GM12891 (cell line): ENCODE measurements at regions not wholly inside any gene's neighbourhood (a gene's known extent, or its start where the extent isn't known, plus 50 kb on each side); places are given as distances from the start of the nearest gene placed in this dataset.
A peak's percentile ranks its signal among the peaks of the same experiment; 100 is the strongest.

Source experiments
- DNase-seq: peaks from one replicate; pipeline ENCODE4 v3.0.0; 2011; ENCODE audit warnings: low spot score; ENCODE audit not compliant: insufficient read length
- FAIRE-seq: peaks from 2 replicates; lab custom pipeline; 2011; peaks lifted over from hg19 to GRCh38; lab: Jason Lieb, UNC
- PAX5 ChIP-seq: IDR thresholded peaks from 2 replicates; pipeline ENCODE4 v1.6.1; 2011; ENCODE audit warnings: low read length, moderate library complexity, mild to moderate bottlenecking; ENCODE audit not compliant: insufficient read depth, severe bottlenecking
- POLR2A ChIP-seq: IDR thresholded peaks from 2 replicates; pipeline ENCODE4 v1.6.1; 2011; ENCODE audit warnings: low read depth, low read length, control low read depth
- POLR2AphosphoS5 ChIP-seq: IDR thresholded peaks from 2 replicates; pipeline ENCODE4 v1.6.1; 2011; ENCODE audit warnings: low read depth, low read length, control low read depth
- POU2F2 ChIP-seq: IDR thresholded peaks from 2 replicates; pipeline ENCODE4 v1.6.1; 2011; ENCODE audit warnings: low read depth, mild to moderate bottlenecking, control low read depth, low read length, moderate library complexity
- SPI1 ChIP-seq: IDR thresholded peaks from 2 replicates; pipeline ENCODE4 v1.6.1; 2011; ENCODE audit warnings: low read depth, low read length, control low read depth
- TAF1 ChIP-seq: IDR thresholded peaks from 2 replicates; pipeline ENCODE4 v1.6.1; 2011; ENCODE audit warnings: low read depth, low read length, control low read depth

GRCh38 chr7:41472427-41473125, 230.3 kb downstream of the INHBA start:
- DNase-seq: no peak
- TF ChIP-seq POU2F2: no peak
- TF ChIP-seq POLR2AphosphoS5: no peak
- TF ChIP-seq TAF1: no peak
- no peak for TF ChIP-seq POLR2A
- TF ChIP-seq PAX5: no peak
- TF ChIP-seq SPI1: no peak
- FAIRE-seq: no peak

GRCh38 chr7:41470081-41470480, 232.8 kb downstream of the INHBA start:
- DNase-seq (no peak), FAIRE-seq (no peak)
- TF ChIP-seq SPI1 (no peak), TAF1 (no peak), POU2F2 (no peak), PAX5 (no peak), POLR2AphosphoS5 (no peak)

GRCh38 chr7:41467596-41467995, 235.3 kb downstream of the INHBA start:
- no peak for TF ChIP-seq POU2F2
- TF ChIP-seq POLR2A: no peak
- FAIRE-seq: no peak
- DNase-seq: no peak

GRCh38 chr7:41466760-41467384, 236.0 kb downstream of the INHBA start:
- DNase-seq: no peak
- no peak for FAIRE-seq
- TF ChIP-seq POU2F2 (no peak), SPI1 (peak; percentile 34)

GRCh38 chr7:41465571-41465970, 237.3 kb downstream of the INHBA start:
- TF ChIP-seq POLR2A (no peak), POLR2AphosphoS5 (no peak), SPI1 (no peak), TAF1 (no peak)
- DNase-seq (no peak), FAIRE-seq (no peak)

GRCh38 chr7:41463770-41464470, 239.0 kb downstream of the INHBA start:
- no peak for TF ChIP-seq POLR2AphosphoS5
- FAIRE-seq: no peak

GRCh38 chr7:41459623-41460261, 243.1 kb downstream of the INHBA start:
- DNase-seq: no peak
- no peak for FAIRE-seq
- TF ChIP-seq SPI1 (no peak), PAX5 (no peak), POU2F2 (no peak), TAF1 (no peak), POLR2A (no peak), POLR2AphosphoS5 (no peak)

More at GRCh38 chr7:41463770-41464470, 239.0 kb downstream of the INHBA start:
- DNase-seq: no peak

- no peak for FAIRE-seq
- TF ChIP-seq SPI1 (no peak), PAX5 (no peak), POLR2AphosphoS5 (no peak), POLR2A (no peak), POU2F2 (no peak), TAF1 (no peak)
These were observed 243.7 kb downstream of the INHBA start for GRCh38 chr7:41459183-41459582.

GRCh38 chr7:41457832-41458437, 245.0 kb downstream of the INHBA start:
- no peak for TF ChIP-seq POLR2AphosphoS5
- no peak for TF ChIP-seq TAF1
- TF ChIP-seq POLR2A: no peak
- no peak for TF ChIP-seq SPI1
- no peak for TF ChIP-seq POU2F2
- no peak for TF ChIP-seq PAX5
- no peak for DNase-seq
- no peak for FAIRE-seq

More at GRCh38 chr7:41459183-41459582, 243.7 kb downstream of the INHBA start:
- DNase-seq: no peak

- DNase-seq: no peak
- TF ChIP-seq PAX5: no peak
- TF ChIP-seq POU2F2: no peak
- no peak for TF ChIP-seq SPI1
- TF ChIP-seq TAF1: no peak
- no peak for TF ChIP-seq POLR2A
- no peak for TF ChIP-seq POLR2AphosphoS5
- FAIRE-seq: no peak
These were observed 251.1 kb downstream of the INHBA start for GRCh38 chr7:41451826-41452225.
